ENCODE measurements at regions not wholly inside any gene's neighbourhood (a gene's known extent, or its start where the extent isn't known, plus 50 kb on each side); places are given as distances from the start of the nearest gene placed in this dataset.
"Not testable (repeated sequence)": the region's sequence is repeated elsewhere in the genome, so short reads cannot be mapped to it uniquely, and the experiment has no call there.

- no peak for DNase-seq (ENCODE audit: low spot score)
These were observed 133.7 kb downstream of the ATL2 start for GRCh38 chr2:38243186-38243880.

- no peak for DNase-seq (ENCODE audit: low spot score)
These were observed 137.6 kb downstream of the ATL2 start for GRCh38 chr2:38239452-38239851.

GRCh38 chr2:38238705-38239104, 138.4 kb downstream of the ATL2 start:
- not testable (repeated sequence) for DNase-seq (ENCODE audit: low spot score)

- DNase-seq (ENCODE audit: low spot score): no peak
These were observed 139.8 kb downstream of the ATL2 start for GRCh38 chr2:38237311-38237710.

GRCh38 chr2:38233231-38233983, 143.7 kb downstream of the ATL2 start:
- no peak for DNase-seq (ENCODE audit: low spot score)

- no peak for DNase-seq (ENCODE audit: low spot score)
These were observed 144.6 kb downstream of the ATL2 start for GRCh38 chr2:38232454-38232853.

- no peak for DNase-seq (ENCODE audit: low spot score)
These were observed 146.3 kb downstream of the ATL2 start for GRCh38 chr2:38230756-38231155.

GRCh38 chr2:38228753-38229152, 148.3 kb downstream of the ATL2 start:
- DNase-seq (ENCODE audit: low spot score): no peak

GRCh38 chr2:38224821-38225437, 149.0 kb upstream of the CYP1B1 start:
- DNase-seq (ENCODE audit: low spot score): no peak

GRCh38 chr2:38224181-38224580, 148.2 kb upstream of the CYP1B1 start:
- no peak for DNase-seq (ENCODE audit: low spot score)

- DNase-seq (ENCODE audit: low spot score): no peak
These were observed 147.3 kb upstream of the CYP1B1 start for GRCh38 chr2:38223256-38223655.

GRCh38 chr2:38220164-38220563, 144.2 kb upstream of the CYP1B1 start:
- no peak for DNase-seq (ENCODE audit: low spot score)

GRCh38 chr2:38218995-38219394, 143.0 kb upstream of the CYP1B1 start:
- DNase-seq (ENCODE audit: low spot score): no peak

GRCh38 chr2:38218591-38218991, 142.6 kb upstream of the CYP1B1 start:
- no peak for DNase-seq (ENCODE audit: low spot score)

GRCh38 chr2:38217401-38218188, 141.6 kb upstream of the CYP1B1 start:
- DNase-seq (ENCODE audit: low spot score): no peak

- DNase-seq (ENCODE audit: low spot score): no peak
These were observed 140.9 kb upstream of the CYP1B1 start for GRCh38 chr2:38216886-38217285.

GRCh38 chr2:38215993-38216392, 140.0 kb upstream of the CYP1B1 start:
- no peak for DNase-seq (ENCODE audit: low spot score)

GRCh38 chr2:38215522-38215921, 139.6 kb upstream of the CYP1B1 start:
- DNase-seq (ENCODE audit: low spot score): no peak

GRCh38 chr2:38214209-38214717, 138.3 kb upstream of the CYP1B1 start:
- no peak for DNase-seq (ENCODE audit: low spot score)

- DNase-seq (ENCODE audit: low spot score): no peak
These were observed 137.7 kb upstream of the CYP1B1 start for GRCh38 chr2:38213619-38214167.

- no peak for DNase-seq (ENCODE audit: low spot score)
These were observed 136.4 kb upstream of the CYP1B1 start for GRCh38 chr2:38212312-38212711.

- no peak for DNase-seq (ENCODE audit: low spot score)
These were observed 131.2 kb upstream of the CYP1B1 start for GRCh38 chr2:38207168-38207567.

Data from Ammon's horn (tissue), 1 donor.